Parathyroid adenoma (tissue), 2 donors: ENCODE measurements at regions not wholly inside any gene's neighbourhood (a gene's known extent, or its start where the extent isn't known, plus 50 kb on each side); places are given as distances from the start of the nearest gene placed in this dataset.

Experiments
- H2AFZ ChIP-seq: fragments of 300-600 bp; sonication (generic); one replicate; pipeline ENCODE4 v1.7.0; 2017; ENCODE audit warnings: antibody characterized with exemption, mild to moderate bottlenecking
- H3K27ac ChIP-seq: fragments of 300-600 bp; sonication (generic); one replicate; pipeline ENCODE4 v1.7.0; 2017
- H3K27me3 ChIP-seq: fragments of 300-600 bp; sonication (generic); one replicate; pipeline ENCODE4 v1.7.0; 2017; ENCODE audit warnings: low read length; ENCODE audit not compliant: control insufficient read depth, insufficient read depth
- H3K36me3 ChIP-seq: fragments of 300-600 bp; sonication (generic); one replicate; pipeline ENCODE4 v1.7.0; 2017; ENCODE audit warnings: low read length; ENCODE audit not compliant: control insufficient read depth, insufficient read depth
- H3K4me1 ChIP-seq: fragments of 300-600 bp; sonication (generic); one replicate; pipeline ENCODE4 v1.7.0; 2017; ENCODE audit warnings: control low read depth
- H3K4me2 ChIP-seq: fragments of 300-600 bp; sonication (generic); one replicate; pipeline ENCODE4 v1.7.0; 2017; ENCODE audit warnings: low read length
- H3K4me3 ChIP-seq: fragments of 300-600 bp; sonication (generic); one replicate; pipeline ENCODE4 v1.7.0; 2017; ENCODE audit warnings: low read depth, low read length
- H3K79me2 ChIP-seq: fragments of 300-600 bp; sonication (generic); one replicate; pipeline ENCODE4 v1.7.0; 2017; ENCODE audit warnings: control low read depth
- H3K9ac ChIP-seq: fragments of 300-600 bp; sonication (generic); one replicate; pipeline ENCODE4 v1.7.0; 2017; ENCODE audit warnings: mild to moderate bottlenecking
- H3K9me3 ChIP-seq: fragments of 300-600 bp; sonication (generic); one replicate; pipeline ENCODE4 v1.7.0; 2017; ENCODE audit warnings: low read length; ENCODE audit not compliant: control insufficient read depth
- CTCF ChIP-seq: fragments of 300-600 bp; sonication (generic); IDR thresholded peaks from one replicate; pipeline ENCODE4 v1.7.0; 2017; ENCODE audit warnings: antibody characterized with exemption, mild to moderate bottlenecking
- donor health status: primary hyperparathyroidism.

DNA sequence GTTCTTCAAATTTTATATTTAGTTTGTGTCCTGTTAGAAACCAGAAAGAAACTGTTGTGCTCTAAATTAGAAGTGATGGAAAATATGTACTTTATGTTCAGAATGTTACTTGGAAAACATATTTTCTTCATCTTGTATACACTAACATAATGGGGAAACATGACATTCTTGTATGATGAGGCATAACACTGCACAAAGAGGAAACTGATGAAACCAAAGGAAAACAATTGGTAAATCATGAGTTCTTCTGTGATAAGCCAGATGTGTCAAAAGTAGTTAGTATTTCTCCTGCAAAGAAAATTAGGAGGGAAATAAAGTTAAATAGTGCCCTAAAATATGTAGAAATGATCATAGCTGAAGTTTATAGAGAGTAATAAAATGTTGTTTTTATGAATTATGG lies 111.1 kb upstream of the FBN2 start:
- H3K79me2 ChIP-seq = no peaks in the 10 kb centered on the region
- no peak overlapping the region for H3K27ac ChIP-seq
- no peaks in the 10 kb centered on the region for H3K36me3 ChIP-seq
- no peaks in the 10 kb centered on the region for H3K4me1 ChIP-seq
- H3K4me2 ChIP-seq = no peak overlapping the region
- no peak overlapping the region for H2AFZ ChIP-seq
- no peak for TF ChIP-seq CTCF
- no peak overlapping the region for H3K4me3 ChIP-seq
- H3K27me3 ChIP-seq = no peaks in the 10 kb centered on the region
- no peaks in the 10 kb centered on the region for H3K9me3 ChIP-seq
- no peak overlapping the region for H3K9ac ChIP-seq

DNA sequence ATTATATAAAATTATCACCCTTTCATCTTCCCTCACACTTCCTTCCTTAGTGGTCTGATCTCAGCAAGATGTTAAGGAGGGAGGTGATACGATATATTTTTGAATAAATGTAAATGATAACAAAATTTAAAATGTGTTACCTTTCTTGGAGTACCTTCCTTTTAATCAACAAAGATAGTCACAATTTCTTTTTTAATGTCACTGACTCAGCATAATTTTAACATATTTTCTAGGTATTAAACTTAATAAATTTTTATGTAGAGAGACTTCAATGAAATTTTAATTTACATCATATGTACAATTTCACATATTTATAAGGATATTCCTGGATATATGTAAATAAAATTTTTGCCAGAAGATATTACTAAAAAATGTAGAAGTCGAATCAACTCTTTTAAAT lies 125.0 kb upstream of the FBN2 start:
- no peaks in the 10 kb centered on the region for H3K36me3 ChIP-seq
- no peak overlapping the region for H3K27ac ChIP-seq
- H3K9me3 ChIP-seq = no peaks in the 10 kb centered on the region
- no peaks in the 10 kb centered on the region for H3K27me3 ChIP-seq
- H3K9ac ChIP-seq = no peak overlapping the region
- no peak overlapping the region for H3K4me3 ChIP-seq
- no peak for TF ChIP-seq CTCF
- no peaks in the 10 kb centered on the region for H3K4me1 ChIP-seq
- H3K4me2 ChIP-seq = no peak overlapping the region
- no peaks in the 10 kb centered on the region for H3K79me2 ChIP-seq
- H2AFZ ChIP-seq = no peak overlapping the region

GRCh38 chr5:128665747-128666355 lies 127.8 kb upstream of the FBN2 start:
- H3K27ac ChIP-seq = no peak overlapping the region
- H3K4me1 ChIP-seq = no peaks in the 10 kb centered on the region
- no peaks in the 10 kb centered on the region for H3K36me3 ChIP-seq
- H3K4me2 ChIP-seq = no peak overlapping the region
- no peaks in the 10 kb centered on the region for H3K79me2 ChIP-seq
- TF ChIP-seq CTCF = no peak
- no peak overlapping the region for H3K9ac ChIP-seq
- H3K9me3 ChIP-seq = no peaks in the 10 kb centered on the region
- H3K4me3 ChIP-seq = no peak overlapping the region
- no peaks in the 10 kb centered on the region for H3K27me3 ChIP-seq
- H2AFZ ChIP-seq = no peak overlapping the region

DNA sequence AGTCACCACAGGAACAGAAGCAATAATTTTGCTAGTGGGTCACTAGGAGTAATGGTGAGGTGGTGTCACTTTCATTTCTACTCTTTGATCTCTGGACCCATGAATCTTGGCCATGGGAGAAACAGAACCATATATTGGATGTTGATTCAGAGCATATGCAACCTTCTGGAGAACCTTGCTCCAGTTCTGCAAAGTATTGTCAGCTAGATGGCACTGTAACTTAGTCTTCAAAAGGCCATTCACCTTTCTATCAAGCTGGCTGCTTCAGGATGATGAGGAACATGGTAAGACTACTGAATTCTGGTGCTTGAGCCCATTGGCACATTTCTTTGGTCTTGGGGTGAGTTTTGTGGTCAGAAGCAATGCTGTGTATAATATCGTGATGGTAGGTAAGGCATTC lies 129.1 kb upstream of the FBN2 start:
- Histone ChIP-seq H3K4me2 (no peak overlapping the region), H3K9me3 (no peaks in the 10 kb centered on the region), H3K36me3 (no peaks in the 10 kb centered on the region), H2AFZ (no peak overlapping the region), H3K27me3 (no peaks in the 10 kb centered on the region), H3K9ac (no peak overlapping the region), H3K4me1 (no peaks in the 10 kb centered on the region), H3K27ac (no peak overlapping the region), H3K79me2 (no peaks in the 10 kb centered on the region), H3K4me3 (no peak overlapping the region)
- TF ChIP-seq CTCF = no peak

GRCh38 chr5:128667751-128668150 lies 129.7 kb upstream of the FBN2 start:
- H3K79me2 ChIP-seq = no peaks in the 10 kb centered on the region
- H3K36me3 ChIP-seq = no peaks in the 10 kb centered on the region
- no peaks in the 10 kb centered on the region for H3K9me3 ChIP-seq
- H3K27me3 ChIP-seq = no peaks in the 10 kb centered on the region
- no peak overlapping the region for H3K9ac ChIP-seq
- H3K4me2 ChIP-seq = no peak overlapping the region
- H2AFZ ChIP-seq = no peak overlapping the region
- H3K4me3 ChIP-seq = no peak overlapping the region
- H3K27ac ChIP-seq = no peak overlapping the region
- H3K4me1 ChIP-seq = no peaks in the 10 kb centered on the region
- no peak for TF ChIP-seq CTCF
